GM12864 (cell line): ENCODE measurements at regions not wholly inside any gene's neighbourhood (a gene's known extent, or its start where the extent isn't known, plus 50 kb on each side); places are given as distances from the start of the nearest gene placed in this dataset.

ENCODE experiments used
- DNase-seq: peaks from one replicate; pipeline ENCODE4 v3.0.0-alpha.2; 2011; ENCODE audit warnings: low read depth
- H3K4me3 ChIP-seq: 2 replicates; pipeline ENCODE4 v1.5.1; 2011; ENCODE audit warnings: mild to moderate bottlenecking, low read depth, low read length, control low read depth
- CTCF ChIP-seq: IDR thresholded peaks from 2 replicates; pipeline ENCODE4 v1.5.1; 2011; ENCODE audit warnings: low read depth, mild to moderate bottlenecking, moderate library complexity, low read length, control low read depth, inconsistent platforms; ENCODE audit errors: missing control alignments

GRCh38 chr4:71841336-71841735 is 57.5 kb upstream of the GC start:
- H3K4me3 ChIP-seq: no peak overlapping the region
- no peak for DNase-seq
- no peak for TF ChIP-seq CTCF

GRCh38 chr4:71847300-71847699 is 63.4 kb upstream of the GC start:
- H3K4me3 ChIP-seq: no peak overlapping the region
- no peak for TF ChIP-seq CTCF
- no peak for DNase-seq

GRCh38 chr4:71855944-71856343 is 72.1 kb upstream of the GC start:
- no peak for DNase-seq

GRCh38 chr4:71857713-71858451 is 74.0 kb upstream of the GC start:
- DNase-seq: no peak
- TF ChIP-seq CTCF: no peak
- no peak overlapping the region for H3K4me3 ChIP-seq

More at GRCh38 chr4:71855944-71856343, 72.1 kb upstream of the GC start:
- H3K4me3 ChIP-seq: no peak overlapping the region
- TF ChIP-seq CTCF: no peak

- TF ChIP-seq CTCF: no peak
- H3K4me3 ChIP-seq: no peak overlapping the region
- no peak for DNase-seq
These were observed 76.8 kb upstream of the GC start for GRCh38 chr4:71860643-71861042.

- no peak for TF ChIP-seq CTCF
- no peak for DNase-seq
- H3K4me3 ChIP-seq: no peak overlapping the region
These were observed 78.4 kb upstream of the GC start for GRCh38 chr4:71862315-71862714.

- no peak for TF ChIP-seq CTCF
- H3K4me3 ChIP-seq: no peak overlapping the region
- DNase-seq: no peak
These were observed 79.6 kb upstream of the GC start for GRCh38 chr4:71863457-71863856.
